T-cell (primary cell): ENCODE measurements at regions not wholly inside any gene's neighbourhood (a gene's known extent, or its start where the extent isn't known, plus 50 kb on each side); places are given as distances from the start of the nearest gene placed in this dataset.
"Not testable (repeated sequence)": the region's sequence is repeated elsewhere in the genome, so short reads cannot be mapped to it uniquely, and the experiment has no call there.

Source experiments
- ATAC-seq, 4 experiments: fragments of 200-7000 bp in 3 of 4; fragments of 150-1000 bp in 1 of 4; cut with Tn5 transposase; replicated peaks in 1 of 4; 1 replicate in 3 of 4; 2 replicates in 1 of 4; pipeline ENCODE4 v1.10.0; 2021; ENCODE audit warnings: moderate library complexity in 3 of 4, mild to moderate bottlenecking in 2 of 4, moderate number of reproducible peaks in 1 of 4
- CTCF ChIA-PET, 2 donors: fragments of 300-600 bp; sonication (Branson Sonifier 250); formaldehyde crosslinking; loops; one replicate each; lab custom pipeline; 2022; ENCODE audit warnings: antibody characterized with exemption in 2 of 2; lab: Charles Lee
- POLR2A ChIA-PET, 2 donors: fragments of 300-600 bp; sonication (Branson Sonifier 250); formaldehyde crosslinking; loops; one replicate each; lab custom pipeline; 2022; ENCODE audit warnings: antibody characterized with exemption in 2 of 2; lab: Charles Lee
- DNase-seq, 35 experiments: peaks; one replicate each; pipeline versions ENCODE4 v3.0.0 to v3.0.0-alpha.2; 2013 to 2023
- H3K27ac ChIP-seq: one replicate; pipeline ENCODE4 v1.5.1; 2013; ENCODE audit warnings: low read length
- H3K27me3 ChIP-seq, 2 experiments: replicated peaks in 1 of 2; 1 replicate in 1 of 2; 2 replicates in 1 of 2; pipeline versions ENCODE4 v1.6.1 to v1.7.0; 2013; ENCODE audit warnings: low read length in 1 of 2, mixed read lengths in 1 of 2; ENCODE audit not compliant: control insufficient read depth in 2 of 2, insufficient read depth in 2 of 2; ENCODE audit errors: extremely low read depth in 1 of 2
- H3K36me3 ChIP-seq, 2 donors: 1 replicate in 1 of 2; 2 replicates in 1 of 2; pipeline versions ENCODE4 v1.6.1 to v1.7.0; 2013; ENCODE audit warnings: low read length in 1 of 2; ENCODE audit not compliant: control insufficient read depth in 2 of 2, insufficient read depth in 1 of 2; ENCODE audit errors: extremely low read depth in 1 of 2
- H3K4me1 ChIP-seq, 2 experiments: 1 replicate in 1 of 2; 2 replicates in 1 of 2; pipeline versions ENCODE4 v1.6.1 to v1.7.0; 2013; ENCODE audit warnings: low read length in 2 of 2, mixed read lengths in 1 of 2; ENCODE audit not compliant: insufficient read depth in 2 of 2, control insufficient read depth in 1 of 2; ENCODE audit errors: extremely low read depth in 1 of 2
- H3K4me3 ChIP-seq, 2 donors: 1 replicate in 1 of 2; 2 replicates in 1 of 2; pipeline versions ENCODE4 v1.5.1 to v1.7.0; 2013; ENCODE audit warnings: mild to moderate bottlenecking in 2 of 2, low read length in 1 of 2, moderate library complexity in 1 of 2; ENCODE audit not compliant: control insufficient read depth in 1 of 2; ENCODE audit errors: extremely low read depth in 1 of 2
- H3K9me3 ChIP-seq: 2 replicates; pipeline ENCODE4 v1.7.0; 2013
- H3K27ac Mint-ChIP-seq, 2 donors: one replicate each; pipeline ENCODE4 v1.8.0; 2020 to 2021; ENCODE audit warnings: mild to moderate bottlenecking in 2 of 2, mixed read lengths in 2 of 2
- H3K27me3 Mint-ChIP-seq, 2 donors: one replicate each; pipeline ENCODE4 v1.8.0; 2021 to 2022; ENCODE audit warnings: mixed read lengths in 2 of 2
- H3K36me3 Mint-ChIP-seq: one replicate; pipeline ENCODE4 v1.8.0; 2021; ENCODE audit warnings: mixed read lengths
- H3K4me1 Mint-ChIP-seq, 3 donors: one replicate each; pipeline ENCODE4 v1.8.0; 2020 to 2022; ENCODE audit warnings: mixed read lengths in 3 of 3, mild to moderate bottlenecking in 1 of 3
- H3K4me3 Mint-ChIP-seq, 3 donors: one replicate each; pipeline ENCODE4 v1.8.0; 2020 to 2022; ENCODE audit warnings: mild to moderate bottlenecking in 3 of 3, mixed read lengths in 3 of 3, moderate library complexity in 3 of 3
- H3K9me3 Mint-ChIP-seq, 3 donors: one replicate each; pipeline ENCODE4 v1.8.0; 2020 to 2022; ENCODE audit warnings: mixed read lengths in 3 of 3
- WGBS: methylation state at CpG from one replicate; pipeline ENCODE4 v1.1.5; 2013; ENCODE audit warnings: missing lambda C conversion rate; ENCODE audit not compliant: insufficient coverage; 5-methylcytosine and 5-hydroxymethylcytosine counted together

DNA sequence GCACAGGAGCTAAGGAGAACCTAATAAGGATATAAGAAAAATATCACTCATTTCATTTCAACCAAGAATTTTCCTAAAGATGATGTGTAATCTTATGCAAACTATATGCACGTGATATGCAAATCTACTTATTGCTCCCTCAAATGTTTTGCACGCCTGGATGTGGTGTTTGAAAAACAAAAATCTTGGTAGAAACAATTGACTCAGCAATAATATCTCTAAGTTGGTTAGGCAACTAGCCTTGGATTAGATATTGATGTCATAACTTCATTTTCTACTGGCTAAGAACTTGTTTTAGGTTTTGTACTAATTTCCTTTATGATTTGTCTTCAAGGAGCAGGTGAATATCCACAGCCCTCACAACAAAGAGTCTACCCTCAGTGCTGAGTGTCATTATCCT is 164.6 kb downstream of the TM2D1 start:
- CTCF ChIA-PET, result no interaction called here
- WGBS, result no CpG with 5 or more reads among the region's 2 CpGs
- no peak overlapping the region for H3K27ac Mint-ChIP-seq

DNA sequence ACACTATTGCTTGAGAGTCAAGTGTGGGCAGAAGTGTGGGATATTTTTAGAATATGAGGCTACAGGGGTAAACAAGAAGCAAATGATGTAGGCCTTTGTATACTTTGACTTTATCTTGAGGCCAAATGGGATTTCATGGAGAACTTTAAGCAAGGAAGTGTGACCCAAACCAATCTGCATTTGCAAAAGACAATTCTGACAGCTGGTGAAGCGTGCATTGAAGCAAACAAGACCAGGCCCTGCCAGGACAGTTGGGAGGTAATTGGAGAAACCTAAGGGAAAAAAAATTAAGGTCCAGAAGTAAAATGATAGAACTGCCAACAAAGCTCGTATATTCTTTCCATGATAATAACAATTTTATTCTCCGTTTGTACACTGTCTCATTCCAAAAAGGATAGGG is 168.3 kb downstream of the TM2D1 start:
- H3K4me3 ChIP-seq, result no peak overlapping the region
- Mint-ChIP-seq H3K9me3 (peaks cover 3 to 8% (median 5%) of the 10 kb centered on the region in 3 donors), H3K27ac (no peak overlapping the region), H3K27me3 (peaks cover 6 to 9% of the 10 kb centered on the region in 2 donors), H3K4me3 (no peak overlapping the region), H3K36me3 (no peaks in the 10 kb centered on the region), H3K4me1 (no peaks in the 10 kb centered on the region)
- DNase-seq (no peak), ATAC-seq (no peak)
- H3K36me3 ChIP-seq, result no peaks in the 10 kb centered on the region
- no peaks in the 10 kb centered on the region for H3K9me3 ChIP-seq
- 80% methylated on average over 1 of the region's 3 CpGs for WGBS
- ChIA-PET CTCF (no interaction called here), POLR2A (no interaction called here)
- no peak overlapping the region for H3K27ac ChIP-seq
- peaks cover 0 to 4% of the 10 kb centered on the region in 2 experiments for H3K27me3 ChIP-seq
- H3K4me1 ChIP-seq, result no peaks in the 10 kb centered on the region

More for the DNA sequence above, 164.6 kb downstream of the TM2D1 start:
- H3K4me3 ChIP-seq, result no peak overlapping the region
- H3K4me3 Mint-ChIP-seq, result no peak overlapping the region
- no peaks in the 10 kb centered on the region for H3K36me3 ChIP-seq
- no peaks in the 10 kb centered on the region for H3K27me3 ChIP-seq
- DNase-seq (no peak), ATAC-seq (no peak)
- no peaks in the 10 kb centered on the region for H3K4me1 ChIP-seq
- no peaks in the 10 kb centered on the region for H3K4me1 Mint-ChIP-seq
- POLR2A ChIA-PET, result no interaction called here
- no peaks in the 10 kb centered on the region for H3K9me3 ChIP-seq
- H3K9me3 Mint-ChIP-seq, result peaks cover 9 to 12% (median 10%) of the 10 kb centered on the region in 3 donors
- peaks cover 0 to 3% of the 10 kb centered on the region in 2 donors for H3K27me3 Mint-ChIP-seq
- no peaks in the 10 kb centered on the region for H3K36me3 Mint-ChIP-seq
- no peak overlapping the region for H3K27ac ChIP-seq

DNA sequence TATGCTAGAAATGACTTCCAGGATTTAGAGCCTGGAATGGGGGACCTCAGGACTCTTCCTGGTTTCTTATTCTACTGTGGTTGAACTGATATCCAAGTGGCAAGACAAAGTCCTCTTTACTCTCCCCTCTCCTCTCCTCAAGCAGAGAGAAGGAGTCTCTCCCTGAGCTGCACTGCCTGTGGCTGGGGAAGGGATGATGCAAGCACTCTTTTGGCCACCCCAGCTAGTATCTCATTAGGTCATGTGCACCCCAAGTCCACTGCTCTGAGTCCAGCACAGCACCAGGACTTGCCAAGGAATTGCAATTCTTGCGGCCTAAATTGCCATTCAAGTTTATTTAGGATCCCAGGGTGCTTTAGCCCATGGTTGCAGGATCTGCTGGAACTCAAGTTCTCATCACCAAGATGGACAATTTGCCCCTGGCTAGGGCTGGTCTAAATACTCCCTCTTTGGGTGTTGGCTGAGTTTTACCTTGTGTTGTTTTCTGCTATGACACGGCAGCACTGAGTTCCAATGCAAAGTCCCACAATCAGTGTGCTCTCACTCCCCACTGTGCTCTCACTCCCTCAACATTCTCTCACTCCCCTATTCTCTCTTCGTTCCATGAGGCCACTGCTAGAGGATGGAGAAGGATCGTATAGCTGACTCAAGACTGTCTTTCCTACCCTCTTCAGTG is 172.2 kb downstream of the TM2D1 start:
- ATAC-seq (no peak), DNase-seq (no peak)
- Mint-ChIP-seq H3K27ac (no peak overlapping the region), H3K4me3 (no peak overlapping the region), H3K36me3 (no peaks in the 10 kb centered on the region), H3K27me3 (peaks cover 12% of the 10 kb centered on the region in 2 donors), H3K9me3 (peaks cover 3 to 16% (median 8%) of the 10 kb centered on the region in 3 donors), H3K4me1 (no peaks in the 10 kb centered on the region)
- Histone ChIP-seq H3K9me3 (no peaks in the 10 kb centered on the region), H3K36me3 (no peaks in the 10 kb centered on the region), H3K4me3 (no peak overlapping the region), H3K4me1 (no peaks in the 10 kb centered on the region), H3K27ac (no peak overlapping the region), H3K27me3 (peaks cover 0 to 7% of the 10 kb centered on the region in 2 experiments)
- ChIA-PET CTCF (interaction anchor here in 1 of 2 donors (0.6 kb wide), 1 partner anchor 38 kb away, joined by 3 read pairs; no protein-coding TSS in a partner anchor), POLR2A (no interaction called here)
- 100% methylated on average over 2 of the region's 4 CpGs for WGBS

DNA sequence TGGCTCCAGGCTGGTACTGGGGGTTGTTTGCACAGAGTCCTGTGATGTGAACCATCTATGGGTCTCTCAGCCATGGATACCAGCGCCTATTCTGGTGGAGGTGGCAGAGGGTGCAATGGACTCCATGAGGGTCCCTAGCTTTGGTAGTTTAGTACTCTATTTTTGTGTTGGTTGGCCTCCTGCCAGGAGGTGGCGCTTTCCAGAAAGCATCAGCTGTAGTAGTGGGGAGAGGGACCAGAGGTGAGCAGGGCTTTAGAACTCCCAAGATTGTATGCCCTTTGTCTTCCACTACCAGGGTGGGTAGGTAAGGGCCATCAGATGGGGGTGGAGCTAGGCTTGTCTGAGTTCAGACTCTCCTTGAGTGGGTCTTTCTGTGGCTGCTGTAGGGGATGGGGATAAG is 177.6 kb downstream of the TM2D1 start:
- H3K4me1 ChIP-seq, H3K27me3 ChIP-seq, H3K27me3 Mint-ChIP-seq, H3K36me3 Mint-ChIP-seq, H3K27ac Mint-ChIP-seq, ATAC-seq, POLR2A ChIA-PET, H3K27ac ChIP-seq, CTCF ChIA-PET, H3K36me3 ChIP-seq, H3K4me3 Mint-ChIP-seq, H3K4me3 ChIP-seq, H3K9me3 ChIP-seq: not testable (repeated sequence)
- 86% methylated on average over 1 of the region's 2 CpGs for WGBS
- DNase-seq, result peak in 6 of 35 experiments; percentile 2 to 6 (median 2)
- Mint-ChIP-seq H3K4me1 (peaks cover 16 to 26% (median 18%) of the 10 kb centered on the region in 3 donors), H3K9me3 (peaks cover 0 to 12% (median 8%) of the 10 kb centered on the region in 3 donors)

DNA sequence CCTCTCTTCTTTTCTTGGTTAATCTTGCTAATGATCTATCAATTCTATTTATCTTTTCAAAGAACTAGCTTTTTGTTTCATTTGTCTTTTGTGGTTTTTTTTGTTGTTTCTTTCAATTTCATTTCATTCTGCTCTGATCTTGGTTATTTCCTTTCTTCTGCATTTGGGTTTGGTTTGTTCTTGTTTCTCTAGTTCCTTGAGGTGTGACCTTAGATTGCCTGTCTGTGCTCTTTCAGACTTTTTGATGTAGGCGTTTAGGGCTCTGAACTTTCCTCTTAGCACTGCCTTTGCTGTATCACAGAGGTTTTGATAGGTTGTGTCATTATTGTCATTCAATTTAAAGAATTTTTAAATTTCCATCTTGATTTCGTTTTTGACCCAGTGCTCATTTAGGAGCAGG is 180.1 kb downstream of the TM2D1 start:
- H3K9me3 ChIP-seq, H3K36me3 ChIP-seq, H3K9me3 Mint-ChIP-seq, POLR2A ChIA-PET, H3K36me3 Mint-ChIP-seq, H3K27ac Mint-ChIP-seq, ATAC-seq, H3K4me1 ChIP-seq, H3K4me3 Mint-ChIP-seq, H3K27me3 ChIP-seq, H3K4me3 ChIP-seq, H3K27ac ChIP-seq, H3K27me3 Mint-ChIP-seq, DNase-seq: not testable (repeated sequence)
- CTCF ChIA-PET, result interaction anchor here in 1 of 2 donors (0.8 kb wide), 1 partner anchor 10 kb away, joined by 3 read pairs; no protein-coding TSS in a partner anchor
- H3K4me1 Mint-ChIP-seq, result peaks cover 16 to 26% (median 18%) of the 10 kb centered on the region in 3 donors
- whole genome bisulfite sequencing, result 20% methylated on average over 1 of the region's 2 CpGs

DNA sequence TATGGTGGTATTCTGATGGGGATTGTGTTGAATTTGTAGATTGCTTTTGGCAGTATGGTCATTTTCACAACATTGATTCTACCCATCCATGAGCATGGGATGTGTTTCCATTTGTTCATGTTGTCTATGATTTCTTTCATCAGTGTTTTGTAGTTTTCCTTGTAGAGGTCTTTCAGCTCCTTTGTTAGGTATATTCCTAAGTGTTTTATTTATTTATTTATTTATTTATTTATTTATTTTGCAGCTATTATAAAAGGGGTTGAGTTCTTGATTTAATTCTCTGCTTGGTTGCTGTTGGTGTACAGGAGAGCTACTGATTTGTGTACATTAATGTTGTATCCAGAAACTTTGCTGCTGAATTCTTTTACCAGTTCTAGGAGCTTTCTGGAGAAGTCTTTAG is 181.4 kb downstream of the TM2D1 start:
- H3K36me3 Mint-ChIP-seq, DNase-seq, H3K4me3 Mint-ChIP-seq, H3K9me3 Mint-ChIP-seq, POLR2A ChIA-PET, H3K27me3 Mint-ChIP-seq, H3K27me3 ChIP-seq, H3K4me3 ChIP-seq, ATAC-seq, H3K27ac Mint-ChIP-seq, H3K4me1 ChIP-seq, H3K36me3 ChIP-seq, H3K9me3 ChIP-seq, CTCF ChIA-PET, H3K27ac ChIP-seq: not testable (repeated sequence)
- H3K4me1 Mint-ChIP-seq, result peaks cover 16 to 26% (median 18%) of the 10 kb centered on the region in 3 donors
